H1 (cell line): ENCODE measurements at regions not wholly inside any gene's neighbourhood (a gene's known extent, or its start where the extent isn't known, plus 50 kb on each side); places are given as distances from the start of the nearest gene placed in this dataset.
"Not testable (repeated sequence)": the region's sequence is repeated elsewhere in the genome, so short reads cannot be mapped to it uniquely, and the experiment has no call there.

Experiments used
- CTCF ChIA-PET: fragments of 300-600 bp; sonication (Branson Sonifier 250); formaldehyde crosslinking; loops from one replicate; lab custom pipeline; 2021; ENCODE audit not compliant: partially characterized antibody; lab: Charles Lee
- POLR2A ChIA-PET: fragments of 300-600 bp; sonication (Branson Sonifier 250); formaldehyde crosslinking; loops from one replicate; lab custom pipeline; 2021; ENCODE audit warnings: inconsistent platforms; ENCODE audit not compliant: partially characterized antibody; lab: Charles Lee
- DNase-seq, 2 experiments: peaks; one replicate each; pipeline versions ENCODE4 v3.0.0 to v3.0.0-alpha.2; 2010 to 2022; ENCODE audit warnings: low spot score in 2 of 2, low read depth in 1 of 2, mixed read lengths in 1 of 2
- FAIRE-seq: peaks from 2 replicates; lab custom pipeline; 2011; peaks lifted over from hg19 to GRCh38; lab: Jason Lieb, UNC
- H2AFZ ChIP-seq: 2 replicates; pipeline ENCODE4 v1.8.1; 2012; ENCODE audit warnings: low read length, inconsistent platforms
- H2AK5ac ChIP-seq: 2 replicates; pipeline ENCODE4 v1.6.1; 2013; ENCODE audit warnings: low read depth, low read length
- H2BK120ac ChIP-seq: replicated peaks from 2 replicates; pipeline ENCODE3; 2013; ENCODE audit warnings: low read depth, low read length, inconsistent platforms
- H2BK12ac ChIP-seq: 2 replicates; pipeline ENCODE4 v1.6.1; 2013; ENCODE audit warnings: low read depth, low read length
- H2BK15ac ChIP-seq: 2 replicates; pipeline ENCODE4 v1.6.1; 2013; ENCODE audit warnings: low read length
- H2BK20ac ChIP-seq: 2 replicates; pipeline ENCODE4 v1.6.1; 2013; ENCODE audit warnings: low read length
- H2BK5ac ChIP-seq: 2 replicates; pipeline ENCODE4 v1.6.1; 2013; ENCODE audit warnings: low read depth, low read length
- H3K14ac ChIP-seq: 2 replicates; pipeline ENCODE4 v1.6.1; 2013; ENCODE audit warnings: inconsistent platforms; ENCODE audit not compliant: insufficient read length
- H3K18ac ChIP-seq: 2 replicates; pipeline ENCODE4 v1.6.1; 2013; ENCODE audit warnings: low read length; ENCODE audit errors: extremely low read depth
- H3K23ac ChIP-seq: 2 replicates; pipeline ENCODE4 v1.6.1; 2013; ENCODE audit warnings: inconsistent platforms; ENCODE audit not compliant: insufficient read length
- H3K23me2 ChIP-seq: 2 replicates; pipeline ENCODE4 v1.6.1; 2013; ENCODE audit warnings: low read depth, low read length
- H3K27ac ChIP-seq: 2 replicates; pipeline ENCODE4 v1.6.1; 2011; ENCODE audit warnings: low read depth, low read length, inconsistent platforms
- H3K27me3 ChIP-seq, 4 experiments: replicated peaks in 1 of 4; 1 replicate in 1 of 4; 2 replicates in 3 of 4; pipeline versions ENCODE4 v1.6.1 to v1.8.1; 2011 to 2013; ENCODE audit warnings: low read length in 3 of 4, mild to moderate bottlenecking in 3 of 4, inconsistent platforms in 2 of 4, mixed read lengths in 2 of 4, moderate library complexity in 1 of 4; ENCODE audit not compliant: control insufficient read depth in 3 of 4, insufficient read depth in 3 of 4; ENCODE audit errors: extremely low read depth in 1 of 4
- H3K36me3 ChIP-seq, 4 experiments: 2 replicates each; pipeline versions ENCODE4 v1.6.1 to v1.8.1; 2011 to 2013; ENCODE audit warnings: mild to moderate bottlenecking in 4 of 4, low read length in 3 of 4, moderate library complexity in 2 of 4, control low read depth in 1 of 4, inconsistent platforms in 1 of 4; ENCODE audit not compliant: insufficient read depth in 4 of 4, control insufficient read depth in 2 of 4
- H3K4ac ChIP-seq: replicated peaks from 2 replicates; pipeline ENCODE3; 2013; ENCODE audit warnings: low read length, low read depth, mixed read lengths, inconsistent platforms; ENCODE audit not compliant: insufficient read length
- H3K4me1 ChIP-seq, 4 experiments: replicated peaks in 1 of 4; 1 replicate in 1 of 4; 2 replicates in 3 of 4; pipeline versions ENCODE4 v1.6.1 to v1.8.1; 2011 to 2013; ENCODE audit warnings: low read length in 3 of 4, inconsistent platforms in 2 of 4, mixed read lengths in 1 of 4; ENCODE audit not compliant: insufficient read depth in 4 of 4, control insufficient read depth in 3 of 4
- H3K4me2 ChIP-seq, 2 experiments: 2 replicates each; pipeline versions ENCODE4 v1.6.1 to v1.8.1; 2011 to 2013; ENCODE audit warnings: low read depth in 2 of 2, low read length in 2 of 2, control low read depth in 1 of 2, inconsistent platforms in 1 of 2, mild to moderate bottlenecking in 1 of 2; ENCODE audit not compliant: insufficient read depth in 1 of 2
- H3K4me3 ChIP-seq, 4 experiments: fragments of 200-600, 300-600 bp in 1 of 4; sonication (generic), shearing (Covaris generic), sonication (Bioruptor Twin) in 1 of 4; 2 replicates each; pipeline versions ENCODE4 v1.5.1 to v1.8.1; 2011 to 2016; ENCODE audit warnings: low read length in 4 of 4, low read depth in 3 of 4, control low read depth in 2 of 4, inconsistent platforms in 2 of 4, mild to moderate bottlenecking in 2 of 4, mixed read lengths in 1 of 4, moderate library complexity in 1 of 4; ENCODE audit not compliant: insufficient read depth in 2 of 4; ENCODE audit errors: extremely low read depth in 1 of 4
- H3K56ac ChIP-seq: replicated peaks from 2 replicates; pipeline ENCODE3; 2013; ENCODE audit warnings: low read depth, mild to moderate bottlenecking, mixed read lengths, low read length, inconsistent platforms; ENCODE audit not compliant: insufficient read length
- H3K79me1 ChIP-seq: 2 replicates; pipeline ENCODE4 v1.6.1; 2013; ENCODE audit warnings: low read depth, low read length, control low read depth
- H3K79me2 ChIP-seq, 2 experiments: 2 replicates each; pipeline versions ENCODE4 v1.6.1 to v1.8.1; 2012 to 2013; ENCODE audit warnings: low read length in 2 of 2, mild to moderate bottlenecking in 2 of 2, inconsistent platforms in 1 of 2; ENCODE audit not compliant: insufficient read depth in 2 of 2, control insufficient read depth in 1 of 2
- H3K9ac ChIP-seq, 4 experiments: replicated peaks in 1 of 4; 1 replicate in 1 of 4; 2 replicates in 3 of 4; pipeline versions ENCODE4 v1.6.1 to v1.8.1; 2011 to 2013; ENCODE audit warnings: low read depth in 3 of 4, low read length in 3 of 4, control low read depth in 2 of 4, mild to moderate bottlenecking in 2 of 4, moderate library complexity in 2 of 4, inconsistent platforms in 1 of 4; ENCODE audit errors: extremely low read depth in 1 of 4
- H3K9me3 ChIP-seq, 2 experiments: 2 replicates each; pipeline versions ENCODE4 v1.6.1 to v1.8.1; 2012 to 2013; ENCODE audit warnings: mild to moderate bottlenecking in 2 of 2, moderate library complexity in 2 of 2, control low read depth in 1 of 2, inconsistent platforms in 1 of 2, low read depth in 1 of 2, low read length in 1 of 2, mixed read lengths in 1 of 2; ENCODE audit not compliant: insufficient read depth in 2 of 2
- H4K20me1 ChIP-seq, 2 experiments: replicated peaks in 1 of 2; 2 replicates each; pipeline versions ENCODE3 to v1.8.1; 2011 to 2013; ENCODE audit warnings: inconsistent platforms in 2 of 2, low read length in 2 of 2, mild to moderate bottlenecking in 1 of 2; ENCODE audit not compliant: insufficient read depth in 2 of 2, control insufficient read depth in 1 of 2
- H4K5ac ChIP-seq: 2 replicates; pipeline ENCODE4 v1.6.1; 2013; ENCODE audit warnings: low read length, low read depth, mixed read lengths, inconsistent platforms; ENCODE audit not compliant: insufficient read length
- H4K8ac ChIP-seq: 2 replicates; pipeline ENCODE4 v1.8.0; 2013; ENCODE audit warnings: mild to moderate bottlenecking, moderate library complexity, low read length, inconsistent platforms; ENCODE audit not compliant: insufficient read depth; ENCODE audit errors: extremely low read depth
- H4K91ac ChIP-seq: replicated peaks from 2 replicates; pipeline ENCODE3; 2013; ENCODE audit warnings: low read length, mixed read lengths, inconsistent platforms; ENCODE audit not compliant: insufficient read length
- WGBS, 2 experiments: shearing (Covaris generic) in 1 of 2; methylation state at CpG; one replicate each; pipeline versions ENCODE4 v1.1.6 to v1.1.7; 2013 to 2015; ENCODE audit warnings: low lambda C conversion rate in 2 of 2, mixed read lengths in 2 of 2, inconsistent platforms in 1 of 2, low coverage in 1 of 2, missing lambda C conversion rate in 1 of 2; ENCODE audit not compliant: insufficient replicate concordance in 2 of 2, insufficient coverage in 1 of 2, insufficient read length in 1 of 2; ENCODE audit errors: extremely low coverage in 1 of 2, missing lambda C conversion rate in 1 of 2; 5-methylcytosine and 5-hydroxymethylcytosine counted together

- H3K23me2 ChIP-seq, CTCF ChIA-PET, H2BK5ac ChIP-seq, H3K9me3 ChIP-seq, H4K5ac ChIP-seq, H3K27ac ChIP-seq, H3K23ac ChIP-seq, H3K4me2 ChIP-seq, H3K79me1 ChIP-seq, H2BK120ac ChIP-seq, H3K14ac ChIP-seq, H3K4me1 ChIP-seq, H3K27me3 ChIP-seq, H4K20me1 ChIP-seq, H3K18ac ChIP-seq, H2AFZ ChIP-seq, DNase-seq, H2BK12ac ChIP-seq, H2AK5ac ChIP-seq, POLR2A ChIA-PET, H3K4ac ChIP-seq, H3K79me2 ChIP-seq, H4K91ac ChIP-seq, H3K9ac ChIP-seq, H2BK20ac ChIP-seq, H4K8ac ChIP-seq, H3K4me3 ChIP-seq, H2BK15ac ChIP-seq, FAIRE-seq, H3K56ac ChIP-seq, H3K36me3 ChIP-seq: not testable (repeated sequence)
- 94% methylated on average over 3 of the region's 3 CpGs; no CpG with 5 or more reads in 1 of the 2 experiments for WGBS, 2 experiments
These were observed 219.3 kb downstream of the FAM43A start for GRCh38 chr3:194904999-194905398.
